GM04504 (cell line): ENCODE measurements at regions not wholly inside any gene's neighbourhood (a gene's known extent, or its start where the extent isn't known, plus 50 kb on each side); places are given as distances from the start of the nearest gene placed in this dataset.
"Not testable (repeated sequence)": the region's sequence is repeated elsewhere in the genome, so short reads cannot be mapped to it uniquely, and the experiment has no call there.

Experiments
- DNase-seq: peaks from one replicate; pipeline ENCODE4 v3.0.0-alpha.2; 2012; ENCODE audit warnings: low read depth

- not testable (repeated sequence) for DNase-seq
Observed at GRCh38 chrX:21219208-21219607, 155.0 kb upstream of the CNKSR2 start.

- peak; percentile 1 for DNase-seq
Observed at GRCh38 chrX:21225643-21226042, 148.6 kb upstream of the CNKSR2 start.

GRCh38 chrX:21228974-21229373 lies 145.2 kb upstream of the CNKSR2 start:
- DNase-seq = not testable (repeated sequence)

GRCh38 chrX:21255032-21255618 lies 119.1 kb upstream of the CNKSR2 start:
- DNase-seq = no peak

GRCh38 chrX:21266949-21267348 lies 107.3 kb upstream of the CNKSR2 start:
- no peak for DNase-seq

- DNase-seq = no peak
Observed at GRCh38 chrX:21276736-21277433, 97.3 kb upstream of the CNKSR2 start.

GRCh38 chrX:21289232-21289631 lies 85.0 kb upstream of the CNKSR2 start:
- no peak for DNase-seq

- DNase-seq = no peak
Observed at GRCh38 chrX:21295246-21295820, 78.9 kb upstream of the CNKSR2 start.

GRCh38 chrX:21305799-21306336 lies 68.3 kb upstream of the CNKSR2 start:
- no peak for DNase-seq

GRCh38 chrX:21319323-21319722 lies 54.9 kb upstream of the CNKSR2 start:
- no peak for DNase-seq
